SH-SY5Y (cell line): ENCODE measurements at regions not wholly inside any gene's neighbourhood (a gene's known extent, or its start where the extent isn't known, plus 50 kb on each side); places are given as distances from the start of the nearest gene placed in this dataset.

ENCODE experiments used
- GATA2 ChIP-seq: IDR thresholded peaks from 2 replicates; pipeline ENCODE4 v1.6.1; 2011; ENCODE audit warnings: mild to moderate bottlenecking, low read depth, low read length
- GATA3 ChIP-seq: IDR thresholded peaks from 2 replicates; pipeline ENCODE4 v1.6.1; 2011; ENCODE audit warnings: low read depth, mild to moderate bottlenecking, low read length, moderate library complexity

GRCh38 chr16:64409783-64410210 lies 712.1 kb downstream of the CDH11 start:
- TF ChIP-seq GATA3 (no peak), GATA2 (no peak)
